SKM-1 treated with dmso at 0.1 percent for 144 hours (cell line): ENCODE measurements at regions not wholly inside any gene's neighbourhood (a gene's known extent, or its start where the extent isn't known, plus 50 kb on each side); places are given as distances from the start of the nearest gene placed in this dataset.

Experiments
- DNase-seq: peaks from one replicate; lab custom pipeline; 2025; ENCODE audit not compliant: unreplicated experiment; lab: John Stamatoyannopoulos, UW

- no peak for DNase-seq
Observed at GRCh38 chr7:110322796-110323195, 768.1 kb upstream of the LRRN3 start.

GRCh38 chr7:110326966-110327365, 764.0 kb upstream of the LRRN3 start:
- DNase-seq = no peak

GRCh38 chr7:110336423-110336822, 754.5 kb upstream of the LRRN3 start:
- DNase-seq = no peak

- no peak for DNase-seq
Observed at GRCh38 chr7:110337646-110338045, 753.3 kb upstream of the LRRN3 start.

GRCh38 chr7:110347081-110347480, 743.8 kb upstream of the LRRN3 start:
- DNase-seq = no peak

GRCh38 chr7:110356438-110356837, 734.5 kb upstream of the LRRN3 start:
- DNase-seq = no peak

- DNase-seq = no peak
Observed at GRCh38 chr7:110358028-110358427, 732.9 kb upstream of the LRRN3 start.

GRCh38 chr7:110371709-110372108, 719.2 kb upstream of the LRRN3 start:
- no peak for DNase-seq

GRCh38 chr7:110372685-110373084, 718.2 kb upstream of the LRRN3 start:
- DNase-seq = no peak

- no peak for DNase-seq
Observed at GRCh38 chr7:110373416-110373815, 717.5 kb upstream of the LRRN3 start.

GRCh38 chr7:110373859-110374258, 717.1 kb upstream of the LRRN3 start:
- no peak for DNase-seq

- no peak for DNase-seq
Observed at GRCh38 chr7:110375068-110375467, 715.9 kb upstream of the LRRN3 start.

- DNase-seq = no peak
Observed at GRCh38 chr7:110382736-110383135, 708.2 kb upstream of the LRRN3 start.

- DNase-seq = no peak
Observed at GRCh38 chr7:110386006-110386405, 704.9 kb upstream of the LRRN3 start.

- DNase-seq = no peak
Observed at GRCh38 chr7:110386913-110387312, 704.0 kb upstream of the LRRN3 start.

- no peak for DNase-seq
Observed at GRCh38 chr7:110387689-110388088, 703.2 kb upstream of the LRRN3 start.

- DNase-seq = no peak
Observed at GRCh38 chr7:110388457-110388856, 702.5 kb upstream of the LRRN3 start.

GRCh38 chr7:110396021-110396420, 694.9 kb upstream of the LRRN3 start:
- no peak for DNase-seq

- no peak for DNase-seq
Observed at GRCh38 chr7:110397927-110398660, 692.8 kb upstream of the LRRN3 start.

GRCh38 chr7:110399421-110399820, 691.5 kb upstream of the LRRN3 start:
- DNase-seq = no peak

GRCh38 chr7:110400411-110400810, 690.5 kb upstream of the LRRN3 start:
- no peak for DNase-seq

GRCh38 chr7:110407242-110407641, 683.7 kb upstream of the LRRN3 start:
- DNase-seq = no peak

GRCh38 chr7:110407706-110408105, 683.2 kb upstream of the LRRN3 start:
- no peak for DNase-seq
